ENCODE measurements at regions not wholly inside any gene's neighbourhood (a gene's known extent, or its start where the extent isn't known, plus 50 kb on each side); places are given as distances from the start of the nearest gene placed in this dataset.

DNA sequence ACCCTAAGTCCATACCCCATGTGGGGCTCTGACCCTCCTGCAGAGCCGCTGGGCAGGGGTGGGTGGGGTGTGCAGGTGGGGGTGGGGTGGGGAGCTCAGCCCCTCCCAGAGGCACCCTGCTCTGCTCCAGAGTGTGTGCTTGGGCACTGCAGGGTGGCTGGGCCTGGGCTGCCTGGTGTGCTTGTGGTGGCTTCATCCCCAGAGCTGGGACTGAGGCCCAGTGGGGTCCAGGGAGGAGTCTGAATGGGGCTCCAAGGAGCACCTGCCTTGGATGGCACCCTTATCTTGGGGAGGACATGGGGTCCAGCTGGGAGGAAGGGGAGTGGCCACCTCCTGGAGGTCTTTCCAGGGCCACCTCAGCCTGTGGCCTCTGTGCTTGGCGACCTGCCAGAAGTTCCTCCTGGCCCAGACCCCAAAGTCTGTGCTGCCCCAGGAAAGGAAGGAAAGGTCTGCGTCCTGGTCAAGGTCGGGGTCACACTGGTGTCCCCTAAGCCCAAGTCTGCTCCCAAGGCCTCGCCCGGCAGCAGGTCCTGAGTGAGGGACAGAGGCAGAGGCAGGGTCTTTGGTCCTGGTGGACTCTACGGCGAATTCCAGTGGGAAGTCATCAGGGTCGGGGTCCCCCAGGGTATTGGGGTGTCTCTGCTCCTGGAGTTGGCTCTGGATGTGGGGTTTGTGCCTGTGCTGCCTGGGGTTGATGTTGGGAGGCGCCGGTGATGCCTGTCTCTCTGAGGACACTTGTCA is 373.4 kb downstream of the TMEM121 start:
- no peaks in the 10 kb centered on the region for H3K79me2 ChIP-seq (ENCODE audit: control insufficient read depth, low read length)
- no peak overlapping the region for H3K4me2 ChIP-seq (ENCODE audit: low read length)
- H3K4me3 ChIP-seq (ENCODE audit: low read length): no peak overlapping the region
- no peaks in the 10 kb centered on the region for H3F3A ChIP-seq (ENCODE audit: control insufficient read depth, insufficient read depth)
- H4K20me1 ChIP-seq (ENCODE audit: control insufficient read depth, insufficient read depth, low read depth, low read length): no peaks in the 10 kb centered on the region
- TF ChIP-seq, protein P1, sequence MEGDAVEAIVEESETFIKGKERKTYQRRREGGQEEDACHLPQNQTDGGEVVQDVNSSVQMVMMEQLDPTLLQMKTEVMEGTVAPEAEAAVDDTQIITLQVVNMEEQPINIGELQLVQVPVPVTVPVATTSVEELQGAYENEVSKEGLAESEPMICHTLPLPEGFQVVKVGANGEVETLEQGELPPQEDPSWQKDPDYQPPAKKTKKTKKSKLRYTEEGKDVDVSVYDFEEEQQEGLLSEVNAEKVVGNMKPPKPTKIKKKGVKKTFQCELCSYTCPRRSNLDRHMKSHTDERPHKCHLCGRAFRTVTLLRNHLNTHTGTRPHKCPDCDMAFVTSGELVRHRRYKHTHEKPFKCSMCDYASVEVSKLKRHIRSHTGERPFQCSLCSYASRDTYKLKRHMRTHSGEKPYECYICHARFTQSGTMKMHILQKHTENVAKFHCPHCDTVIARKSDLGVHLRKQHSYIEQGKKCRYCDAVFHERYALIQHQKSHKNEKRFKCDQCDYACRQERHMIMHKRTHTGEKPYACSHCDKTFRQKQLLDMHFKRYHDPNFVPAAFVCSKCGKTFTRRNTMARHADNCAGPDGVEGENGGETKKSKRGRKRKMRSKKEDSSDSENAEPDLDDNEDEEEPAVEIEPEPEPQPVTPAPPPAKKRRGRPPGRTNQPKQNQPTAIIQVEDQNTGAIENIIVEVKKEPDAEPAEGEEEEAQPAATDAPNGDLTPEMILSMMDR (IDR thresholded peaks at IDR 0.05; ENCODE audit: low read depth, low read length, poor library complexity, severe bottlenecking): no peak
- no peak for TF ChIP-seq EZH2phosphoT487 (IDR thresholded peaks at IDR 0.05; ENCODE audit: borderline replicate concordance, low read length)
- no peaks in the 10 kb centered on the region for H3K36me3 ChIP-seq (ENCODE audit: control insufficient read depth, low read length)
- H3K27me3 ChIP-seq (ENCODE audit: control insufficient read depth, low read length): no peaks in the 10 kb centered on the region
- no peak overlapping the region for H3K27ac ChIP-seq (ENCODE audit: low read depth, low read length)
- H3K4me1 ChIP-seq (ENCODE audit: control insufficient read depth, low read length): no peaks in the 10 kb centered on the region
- no peaks in the 10 kb centered on the region for H3K9me2 ChIP-seq (replicated peaks; ENCODE audit: control insufficient read depth, low read length)
- no peaks in the 10 kb centered on the region for H3K9me3 ChIP-seq (ENCODE audit: control insufficient read depth, insufficient read depth, low read length)

DNA sequence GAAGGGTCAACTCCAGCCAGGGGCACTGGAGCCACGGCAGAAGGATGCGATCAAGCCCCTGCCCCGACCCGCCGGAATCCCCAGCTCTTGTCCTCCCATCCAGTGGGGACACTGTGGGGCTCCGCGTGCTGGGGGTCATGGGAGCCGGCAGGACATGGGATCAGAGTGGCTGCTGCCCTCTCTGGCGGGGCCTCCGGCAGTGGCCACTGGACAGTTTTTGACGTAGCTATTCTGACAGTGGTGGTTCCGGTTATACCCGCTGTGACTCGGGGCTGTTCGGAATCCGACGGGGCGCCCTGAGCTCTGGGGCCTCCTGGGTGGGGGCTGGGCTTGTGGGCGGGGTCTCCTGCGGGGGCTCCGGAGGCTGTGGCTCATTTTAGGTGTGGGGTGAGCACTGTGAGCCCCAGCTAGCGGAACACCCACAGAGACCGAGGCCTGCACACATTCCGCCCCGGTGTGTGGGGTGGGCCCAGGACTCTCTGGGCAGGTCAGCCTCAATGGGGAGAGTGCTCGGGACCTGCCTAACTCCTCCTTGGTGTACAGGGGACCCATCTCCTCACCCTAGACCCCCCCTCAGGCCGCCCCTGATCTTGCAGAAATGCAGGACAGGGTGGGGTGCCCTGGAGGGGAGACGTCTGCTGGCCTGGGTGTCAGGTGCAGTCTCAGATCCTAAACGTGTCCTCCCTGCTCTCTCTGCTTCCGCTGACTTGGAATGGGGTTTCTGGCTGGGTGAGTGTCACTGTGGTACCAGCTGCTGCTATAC is 374.2 kb downstream of the TMEM121 start:
- Histone ChIP-seq H3K27me3 (ENCODE audit: control insufficient read depth, low read length) (no peaks in the 10 kb centered on the region), H3K9me3 (ENCODE audit: control insufficient read depth, insufficient read depth, low read length) (no peaks in the 10 kb centered on the region), H3K4me1 (ENCODE audit: control insufficient read depth, low read length) (no peaks in the 10 kb centered on the region)

DNA sequence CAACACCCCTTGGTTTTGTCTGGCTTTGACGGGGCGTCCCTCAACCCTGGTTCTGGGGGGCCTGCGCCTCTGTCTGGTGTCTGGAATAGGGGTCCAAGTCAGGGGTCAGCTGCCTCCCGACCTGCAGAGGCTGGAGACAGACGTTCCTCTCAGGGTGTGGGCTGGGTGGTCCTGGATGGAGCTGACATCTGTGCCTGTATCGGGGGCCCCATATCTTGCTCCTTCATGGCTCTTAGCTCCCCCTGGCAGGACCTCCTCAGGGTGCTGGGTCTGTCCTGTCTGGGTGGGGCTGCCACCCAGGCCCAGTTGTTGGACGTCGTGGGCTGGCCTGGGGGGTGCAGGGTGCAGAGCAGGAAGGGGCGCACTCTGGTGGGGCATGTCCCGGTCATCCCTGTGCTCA is 374.8 kb downstream of the TMEM121 start:
- no peaks in the 10 kb centered on the region for H3K79me2 ChIP-seq (ENCODE audit: control insufficient read depth, low read length)
- TF ChIP-seq, protein P1 (IDR thresholded peaks at IDR 0.05; ENCODE audit: low read depth, low read length, poor library complexity, severe bottlenecking): no peak
- no peak for TF ChIP-seq EZH2phosphoT487 (IDR thresholded peaks at IDR 0.05; ENCODE audit: borderline replicate concordance, low read length)
- H3K36me3 ChIP-seq (ENCODE audit: control insufficient read depth, low read length): no peaks in the 10 kb centered on the region
- H3F3A ChIP-seq (ENCODE audit: control insufficient read depth, insufficient read depth): no peaks in the 10 kb centered on the region
- no peaks in the 10 kb centered on the region for H3K4me1 ChIP-seq (ENCODE audit: control insufficient read depth, low read length)
- no peak overlapping the region for H3K27ac ChIP-seq (ENCODE audit: low read depth, low read length)
- H3K9me2 ChIP-seq (replicated peaks; ENCODE audit: control insufficient read depth, low read length): no peaks in the 10 kb centered on the region
- no peaks in the 10 kb centered on the region for H3K9me3 ChIP-seq (ENCODE audit: control insufficient read depth, insufficient read depth, low read length)
- H3K4me3 ChIP-seq (ENCODE audit: low read length): no peak overlapping the region
- H3K27me3 ChIP-seq (ENCODE audit: control insufficient read depth, low read length): no peaks in the 10 kb centered on the region
- no peak overlapping the region for H3K4me2 ChIP-seq (ENCODE audit: low read length)
- H4K20me1 ChIP-seq (ENCODE audit: control insufficient read depth, insufficient read depth, low read depth, low read length): no peaks in the 10 kb centered on the region

More for the DNA sequence above, 374.2 kb downstream of the TMEM121 start:
- no peaks in the 10 kb centered on the region for H3F3A ChIP-seq (ENCODE audit: control insufficient read depth, insufficient read depth)
- no peaks in the 10 kb centered on the region for H3K9me2 ChIP-seq (replicated peaks; ENCODE audit: control insufficient read depth, low read length)
- no peaks in the 10 kb centered on the region for H4K20me1 ChIP-seq (ENCODE audit: control insufficient read depth, insufficient read depth, low read depth, low read length)
- no peaks in the 10 kb centered on the region for H3K36me3 ChIP-seq (ENCODE audit: control insufficient read depth, low read length)
- no peak overlapping the region for H3K27ac ChIP-seq (ENCODE audit: low read depth, low read length)
- TF ChIP-seq, protein P1 (IDR thresholded peaks at IDR 0.05; ENCODE audit: low read depth, low read length, poor library complexity, severe bottlenecking): no peak
- TF ChIP-seq EZH2phosphoT487 (IDR thresholded peaks at IDR 0.05; ENCODE audit: borderline replicate concordance, low read length): no peak
- no peak overlapping the region for H3K4me3 ChIP-seq (ENCODE audit: low read length)
- H3K79me2 ChIP-seq (ENCODE audit: control insufficient read depth, low read length): no peaks in the 10 kb centered on the region
- no peak overlapping the region for H3K4me2 ChIP-seq (ENCODE audit: low read length)

Data from DOHH2 (cell line).